ENCODE measurements at regions not wholly inside any gene's neighbourhood (a gene's known extent, or its start where the extent isn't known, plus 50 kb on each side); places are given as distances from the start of the nearest gene placed in this dataset.

GRCh38 chr4:156584100-156584499 is 387.5 kb downstream of the PDGFC start:
- H3K79me1 ChIP-seq (ENCODE audit: low read depth in 1 of 2, low read length in 2 of 2), result no peaks in the 10 kb centered on the region
- dilution Hi-C loops (cut with HindIII; ENCODE audit: low sequenced_read_pairs, unreplicated experiment) (no loop called here), in situ Hi-C loops (cut with MboI; ENCODE audit: low sequenced_read_pairs) (no loop called here), intact Hi-C loops (cut with micrococcal nuclease) (loop anchor here (10.0 kb wide), 1 partner anchor 419 kb away; no protein-coding TSS in a partner anchor)
- no peak overlapping the region for H4K8ac ChIP-seq (ENCODE audit: low read depth in 2 of 2, low read length in 2 of 2)
- no peak overlapping the region for H3K4me3 ChIP-seq (ENCODE audit: insufficient read depth, low read depth, low read length)
- no peak overlapping the region for H3K4me2 ChIP-seq (ENCODE audit: low read depth, low read length)
- H2BK120ac ChIP-seq (ENCODE audit: low read depth, low read length), result no peak overlapping the region
- no peak overlapping the region for H2BK15ac ChIP-seq (ENCODE audit: low read depth, low read length)
- H2AFZ ChIP-seq (replicated peaks; ENCODE audit: low read length, poor library complexity), result no peak overlapping the region
- H3K27ac ChIP-seq (ENCODE audit: insufficient read depth, low read length), result no peak overlapping the region
- TF ChIP-seq RFX5 (IDR thresholded peaks at IDR 0.05; ENCODE audit: low read depth, low read length) (no peak), RAD21 (IDR thresholded peaks at IDR 0.05; ENCODE audit: low read length) (no peak), NFE2L2 (IDR thresholded peaks at IDR 0.05; ENCODE audit: low read depth, low read length) (no peak), MAFK (IDR thresholded peaks at IDR 0.05; ENCODE audit: low read depth, low read length) (no peak), CHD1 (IDR thresholded peaks at IDR 0.05; ENCODE audit: low read depth, low read length) (no peak), CEBPB (IDR thresholded peaks at IDR 0.05; ENCODE audit: low read depth, low read length) (no peak), MAZ (IDR thresholded peaks at IDR 0.05; ENCODE audit: borderline replicate concordance, low read depth, low read length) (no peak), FOS (IDR thresholded peaks at IDR 0.05; ENCODE audit: low read depth, low read length) (no peak)
- ATAC-seq (ENCODE audit: low read depth), result no peak
- no peak overlapping the region for H2AK9ac ChIP-seq (replicated peaks; ENCODE audit: low read depth, low read length, poor library complexity)
- H4K91ac ChIP-seq (ENCODE audit: insufficient read depth, low read depth, low read length), result no peak overlapping the region
- no peak overlapping the region for H3K18ac ChIP-seq (ENCODE audit: low read depth, low read length)
- no peak overlapping the region for H2AK5ac ChIP-seq (ENCODE audit: low read depth, low read length)
- ChIA-PET POLR2A (ENCODE audit: unreplicated experiment) (no interaction called here), CTCF (interaction anchor here (0.6 kb wide), 1 partner anchor 545 kb away, joined by 5 read pairs; no protein-coding TSS in a partner anchor)
- H3K4ac ChIP-seq (ENCODE audit: low read depth, low read length), result no peak overlapping the region
- WGBS, 2 experiments (ENCODE audit: extremely low coverage in 2 of 2, insufficient read length in 1 of 2), result 100% methylated on average over 1 of the region's 5 CpGs; no CpG with 5 or more reads in 1 of the 2 experiments
- no peak overlapping the region for H3K56ac ChIP-seq (ENCODE audit: extremely low read depth, insufficient read depth, low read length)
- H4K5ac ChIP-seq (ENCODE audit: low read depth, low read length), result no peak overlapping the region
- no peak overlapping the region for H3K14ac ChIP-seq (replicated peaks; ENCODE audit: low read depth, low read length)
- H3K23ac ChIP-seq (ENCODE audit: low read depth, low read length), result no peak overlapping the region
- no peaks in the 10 kb centered on the region for H3K36me3 ChIP-seq (ENCODE audit: control insufficient read depth, insufficient read depth, low read length)
- H2BK20ac ChIP-seq (ENCODE audit: low read depth, low read length), result no peak overlapping the region
- no peak overlapping the region for H3K9ac ChIP-seq (ENCODE audit: low read depth, low read length)
- no peak overlapping the region for H2BK5ac ChIP-seq (ENCODE audit: low read depth, low read length, poor library complexity, severe bottlenecking)
- H4K20me1 ChIP-seq (ENCODE audit: insufficient read depth, low read length), result no peaks in the 10 kb centered on the region
- no peaks in the 10 kb centered on the region for H3K9me3 ChIP-seq (ENCODE audit: control insufficient read depth, insufficient read depth, low read length)
- H3K9me1 ChIP-seq (ENCODE audit: insufficient read depth, low read length), result no peaks in the 10 kb centered on the region
- H3K27me3 ChIP-seq (ENCODE audit: control insufficient read depth, insufficient read depth, low read length), result no peaks in the 10 kb centered on the region
- no TSS peak for BruUV-seq (replicated peaks)
- H3K4me1 ChIP-seq (ENCODE audit: control insufficient read depth, insufficient read depth, low read length), result no peaks in the 10 kb centered on the region
- no peak for DNase-seq
